Right lobe of liver (tissue), 6 donors: ENCODE measurements at regions not wholly inside any gene's neighbourhood (a gene's known extent, or its start where the extent isn't known, plus 50 kb on each side); places are given as distances from the start of the nearest gene placed in this dataset.
"Not testable (repeated sequence)": the region's sequence is repeated elsewhere in the genome, so short reads cannot be mapped to it uniquely, and the experiment has no call there.

Source experiments
- ATAC-seq, 4 donors: fragments of 200-7000 bp; cut with Tn5 transposase; one replicate each; pipeline ENCODE4 v1.9.1; 2020; ENCODE audit warnings: mild to moderate bottlenecking in 4 of 4, moderate library complexity in 4 of 4
- DNase-seq, 3 donors: peaks; one replicate each; pipeline ENCODE4 v3.0.0-alpha.2; 2020
- H3K27ac ChIP-seq, 3 donors: fragments of 200-600 bp; one replicate each; pipeline ENCODE4 v1.8.0; 2022
- H3K27me3 ChIP-seq, 2 donors: fragments of 200-600 bp; one replicate each; pipeline ENCODE4 v1.8.0; 2022
- H3K36me3 ChIP-seq, 4 donors: fragments of 200-600 bp; sonication (generic) in 1 of 4; one replicate each; pipeline versions ENCODE4 v1.5.1 to v1.8.0; 2017 to 2022; ENCODE audit warnings: control low read depth in 1 of 4
- H3K4me1 ChIP-seq, 4 donors: fragments of 200-600 bp; sonication (generic) in 1 of 4; one replicate each; pipeline versions ENCODE4 v1.5.1 to v1.8.0; 2017 to 2022; ENCODE audit warnings: control low read depth in 1 of 4
- H3K4me3 ChIP-seq, 3 donors: fragments of 200-600 bp; one replicate each; pipeline ENCODE4 v1.8.0; 2022
- H3K9me3 ChIP-seq, 4 donors: fragments of 200-600 bp; sonication (generic) in 1 of 4; one replicate each; pipeline versions ENCODE4 v1.5.1 to v1.8.0; 2017 to 2022; ENCODE audit warnings: control low read depth in 1 of 4
- POLR2A ChIP-seq: fragments of 450-650 bp; IDR thresholded peaks from one replicate; pipeline ENCODE4 v1.6.1; 2017; ENCODE audit warnings: antibody characterized with exemption, mild to moderate bottlenecking
- WGBS: methylation state at CpG from one replicate; pipeline ENCODE4 v1.1.6; 2018; ENCODE audit warnings: low coverage, low lambda C conversion rate; ENCODE audit not compliant: insufficient coverage; ENCODE audit errors: missing lambda C conversion rate; 5-methylcytosine and 5-hydroxymethylcytosine counted together
- intact Hi-C, 2 donors: fragments of 100-400 bp; cut with DNase I; formaldehyde crosslinking; loops; one replicate each; pipeline versions ENCODE4 v1.11.2 to v1.14.1; 2022
- TF ChIP-seq, protein P1 (sequence below), 4 donors: fragments of 200-600 bp in 3 of 4; fragments of 450-650 bp in 1 of 4; IDR thresholded peaks; one replicate each; pipeline versions ENCODE4 v1.5.1 to v1.8.0; 2016 to 2022; ENCODE audit warnings: antibody characterized with exemption in 4 of 4, mild to moderate bottlenecking in 2 of 4
- donor health status: DM: no; HTN: yes; CAD: no.
- donor health status: DM: no; HTN: no; CAD: no.
- donor health status: DM: no; HTN: no; CAD: no.
- donor health status: DM: no; HTN: yes; CAD: no.
- donor health status: DM: no; HTN: yes; CAD: no.

DNA sequence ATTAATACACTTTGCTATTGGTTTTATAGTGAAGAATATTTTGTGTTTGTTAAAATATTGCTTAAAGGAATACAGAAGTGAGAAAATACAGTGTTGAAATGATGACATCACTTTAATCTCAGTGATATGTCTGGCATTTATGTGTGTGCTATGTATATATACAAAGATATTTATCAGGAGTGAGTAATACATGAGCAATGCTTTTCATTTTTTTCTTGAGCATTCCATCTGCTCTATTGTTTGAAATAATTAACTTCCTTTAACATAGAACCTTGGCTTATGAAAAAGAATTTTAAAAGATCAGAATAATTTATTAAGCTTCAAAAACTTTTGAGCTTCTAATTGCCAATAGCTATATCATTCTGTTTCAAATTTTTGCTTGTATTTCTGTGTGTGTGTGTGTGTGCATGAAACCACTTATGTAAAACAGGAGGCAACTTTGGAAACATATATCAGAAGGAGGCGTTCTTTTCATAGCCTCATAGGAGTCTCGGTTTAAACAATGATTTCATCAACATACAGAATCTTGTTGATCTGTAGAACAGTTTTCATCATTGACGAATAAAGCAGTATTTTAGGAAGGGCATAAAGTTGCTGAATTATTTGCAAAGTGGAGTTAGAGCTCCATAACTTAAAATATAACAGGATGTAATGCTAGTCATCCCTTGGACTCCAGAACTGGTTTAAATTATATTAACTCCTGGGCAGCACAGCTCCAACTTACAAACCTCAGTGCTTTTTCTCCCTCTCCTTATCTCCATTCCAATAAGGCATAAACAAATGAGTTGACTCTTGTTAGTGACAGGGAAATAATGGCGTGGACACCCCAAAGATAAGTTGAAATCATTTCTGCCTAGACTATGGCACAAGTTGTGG is 228.4 kb upstream of the DGKB start:
- Histone ChIP-seq H3K36me3 (no peaks in the 10 kb centered on the region), H3K4me1 (no peaks in the 10 kb centered on the region), H3K9me3 (no peaks in the 10 kb centered on the region), H3K27me3 (no peaks in the 10 kb centered on the region), H3K4me3 (no peak overlapping the region), H3K27ac (no peak overlapping the region)
- WGBS, result 71% methylated on average over 4 of the region's 4 CpGs
- TF ChIP-seq, protein P1, sequence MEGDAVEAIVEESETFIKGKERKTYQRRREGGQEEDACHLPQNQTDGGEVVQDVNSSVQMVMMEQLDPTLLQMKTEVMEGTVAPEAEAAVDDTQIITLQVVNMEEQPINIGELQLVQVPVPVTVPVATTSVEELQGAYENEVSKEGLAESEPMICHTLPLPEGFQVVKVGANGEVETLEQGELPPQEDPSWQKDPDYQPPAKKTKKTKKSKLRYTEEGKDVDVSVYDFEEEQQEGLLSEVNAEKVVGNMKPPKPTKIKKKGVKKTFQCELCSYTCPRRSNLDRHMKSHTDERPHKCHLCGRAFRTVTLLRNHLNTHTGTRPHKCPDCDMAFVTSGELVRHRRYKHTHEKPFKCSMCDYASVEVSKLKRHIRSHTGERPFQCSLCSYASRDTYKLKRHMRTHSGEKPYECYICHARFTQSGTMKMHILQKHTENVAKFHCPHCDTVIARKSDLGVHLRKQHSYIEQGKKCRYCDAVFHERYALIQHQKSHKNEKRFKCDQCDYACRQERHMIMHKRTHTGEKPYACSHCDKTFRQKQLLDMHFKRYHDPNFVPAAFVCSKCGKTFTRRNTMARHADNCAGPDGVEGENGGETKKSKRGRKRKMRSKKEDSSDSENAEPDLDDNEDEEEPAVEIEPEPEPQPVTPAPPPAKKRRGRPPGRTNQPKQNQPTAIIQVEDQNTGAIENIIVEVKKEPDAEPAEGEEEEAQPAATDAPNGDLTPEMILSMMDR (IDR thresholded peaks at IDR 0.05), result no peak
- TF ChIP-seq POLR2A, result no peak
- no peak for ATAC-seq
- intact Hi-C loops, result no loop called here
- no peak for DNase-seq

GRCh38 chr7:15128716-15129115 is 226.2 kb upstream of the DGKB start:
- ATAC-seq, result no peak
- no peaks in the 10 kb centered on the region for H3K36me3 ChIP-seq
- no peaks in the 10 kb centered on the region for H3K9me3 ChIP-seq
- H3K27ac ChIP-seq, result no peak overlapping the region
- H3K4me3 ChIP-seq, result no peak overlapping the region
- WGBS, result 66% methylated on average over 2 of the region's 2 CpGs
- H3K27me3 ChIP-seq, result no peaks in the 10 kb centered on the region
- intact Hi-C loops, result no loop called here
- no peak for DNase-seq
- H3K4me1 ChIP-seq, result no peaks in the 10 kb centered on the region
- TF ChIP-seq, protein P1 (IDR thresholded peaks at IDR 0.05), result no peak
- TF ChIP-seq POLR2A, result no peak

DNA sequence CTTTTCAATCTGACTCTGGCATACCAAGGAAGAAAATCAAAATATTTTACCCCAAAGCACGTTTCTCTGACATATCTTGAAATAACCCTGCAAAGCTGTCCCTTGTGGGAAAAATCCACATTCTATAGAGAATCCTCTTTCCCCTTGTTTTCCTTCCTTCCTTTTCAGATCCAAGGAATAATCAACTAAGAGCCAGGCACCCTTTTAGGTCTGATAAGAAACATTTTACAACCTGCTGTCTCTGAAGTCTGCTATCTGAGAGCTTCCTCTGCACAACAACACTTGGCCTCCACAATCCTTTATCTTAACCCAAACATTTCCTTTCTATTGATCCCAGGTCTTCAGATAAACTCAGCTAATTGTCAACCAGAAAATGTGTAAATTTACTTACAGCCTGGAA is 224.1 kb upstream of the DGKB start:
- H3K27me3 ChIP-seq, H3K4me3 ChIP-seq, H3K4me1 ChIP-seq, ATAC-seq, H3K36me3 ChIP-seq, intact Hi-C loops, DNase-seq, H3K27ac ChIP-seq, H3K9me3 ChIP-seq: not testable (repeated sequence)
- 77% methylated on average over 1 of the region's 1 CpG for WGBS

DNA sequence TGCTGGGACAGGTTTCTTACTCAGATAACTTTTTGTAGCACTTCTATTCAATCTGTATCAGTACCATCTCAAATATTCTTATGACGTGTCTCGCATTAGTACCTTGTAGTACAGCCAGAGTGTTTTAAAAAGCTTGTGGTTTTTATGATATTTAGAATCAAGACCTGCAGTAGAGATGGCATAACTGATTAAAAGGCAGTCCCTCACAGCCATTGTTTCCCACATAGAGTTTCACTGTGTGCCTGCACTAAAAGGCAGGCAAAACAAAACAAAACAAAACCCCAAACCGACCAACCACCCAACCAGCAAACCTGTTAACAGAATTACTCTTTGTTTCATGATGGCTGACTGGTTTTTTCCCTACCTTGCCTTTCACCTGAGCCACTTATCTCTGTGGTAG is 221.3 kb upstream of the DGKB start:
- no peak for ATAC-seq
- Histone ChIP-seq H3K36me3 (no peaks in the 10 kb centered on the region), H3K27me3 (no peaks in the 10 kb centered on the region), H3K4me3 (no peak overlapping the region), H3K4me1 (no peaks in the 10 kb centered on the region), H3K27ac (no peak overlapping the region), H3K9me3 (no peaks in the 10 kb centered on the region)
- no peak for DNase-seq
- intact Hi-C loops, result no loop called here
- 57% methylated on average over 3 of the region's 3 CpGs for whole genome bisulfite sequencing
- no peak for TF ChIP-seq POLR2A
- TF ChIP-seq, protein P1 (IDR thresholded peaks at IDR 0.05), result no peak

- no peak overlapping the region for H3K27ac ChIP-seq
- DNase-seq (no peak), ATAC-seq (no peak)
- WGBS, result 86% methylated on average over 1 of the region's 1 CpG
- H3K36me3 ChIP-seq, result no peaks in the 10 kb centered on the region
- no peaks in the 10 kb centered on the region for H3K27me3 ChIP-seq
- intact Hi-C loops, result no loop called here
- H3K4me1 ChIP-seq, result no peaks in the 10 kb centered on the region
- no peak overlapping the region for H3K4me3 ChIP-seq
- no peaks in the 10 kb centered on the region for H3K9me3 ChIP-seq
- TF ChIP-seq, protein P1 (IDR thresholded peaks at IDR 0.05), result no peak
- no peak for TF ChIP-seq POLR2A
Measured at GRCh38 chr7:15113752-15114151, 211.2 kb upstream of the DGKB start.
